Hepatocyte (in vitro differentiated cells): ENCODE measurements at regions not wholly inside any gene's neighbourhood (a gene's known extent, or its start where the extent isn't known, plus 50 kb on each side); places are given as distances from the start of the nearest gene placed in this dataset.

Experiments used
- DNase-seq: peaks from one replicate; pipeline ENCODE4 v3.0.0-alpha.2; 2016; ENCODE audit warnings: low spot score
- H2AFZ ChIP-seq: fragments of 200-600 bp; sonication (generic); 2 replicates; pipeline ENCODE4 v1.6.0; 2016; ENCODE audit warnings: antibody characterized with exemption, mild to moderate bottlenecking
- H3K27ac ChIP-seq: fragments of 200-600 bp; sonication (generic); 2 replicates; pipeline ENCODE4 v1.5.1; 2016; ENCODE audit warnings: mild to moderate bottlenecking
- H3K27me3 ChIP-seq: fragments of 200-600 bp; sonication (generic); 2 replicates; pipeline ENCODE4 v1.6.1; 2016
- H3K36me3 ChIP-seq: fragments of 200-600 bp; sonication (generic); replicated peaks from 2 replicates; pipeline ENCODE4 v1.5.1; 2016; ENCODE audit warnings: low read depth; ENCODE audit not compliant: insufficient read depth
- H3K4me1 ChIP-seq: fragments of 200-600 bp; sonication (generic); 2 replicates; pipeline ENCODE4 v1.5.1; 2016; ENCODE audit warnings: mild to moderate bottlenecking, moderate library complexity; ENCODE audit not compliant: insufficient read depth
- H3K4me2 ChIP-seq: fragments of 200-600 bp; sonication (generic); 2 replicates; pipeline ENCODE4 v1.6.0; 2016
- H3K4me3 ChIP-seq: fragments of 200-600 bp; sonication (generic); 2 replicates; pipeline ENCODE4 v1.5.1; 2016; ENCODE audit warnings: mild to moderate bottlenecking
- H3K79me2 ChIP-seq: fragments of 200-600 bp; sonication (generic); 2 replicates; pipeline ENCODE4 v1.6.0; 2017; ENCODE audit warnings: mild to moderate bottlenecking
- H3K9me2 ChIP-seq: fragments of 200-600 bp; sonication (generic); replicated peaks from 2 replicates; pipeline ENCODE4 v1.6.0; 2017; ENCODE audit warnings: mild to moderate bottlenecking; ENCODE audit not compliant: insufficient read depth
- H3K9me3 ChIP-seq: fragments of 200-600 bp; sonication (generic); 2 replicates; pipeline ENCODE4 v1.5.1; 2016; ENCODE audit warnings: low read depth, mild to moderate bottlenecking
- H4K20me1 ChIP-seq: fragments of 200-600 bp; sonication (generic); 2 replicates; pipeline ENCODE4 v1.6.0; 2016; ENCODE audit warnings: mild to moderate bottlenecking; ENCODE audit not compliant: insufficient read depth, poor library complexity, severe bottlenecking
- CTCF ChIP-seq: fragments of 200-600 bp; sonication (generic); IDR thresholded peaks from 2 replicates; pipeline ENCODE4 v1.5.1; 2016; ENCODE audit warnings: antibody characterized with exemption, mild to moderate bottlenecking; ENCODE audit not compliant: poor library complexity
- EZH2 ChIP-seq: fragments of 200-600 bp; sonication (generic); IDR thresholded peaks from 2 replicates; pipeline ENCODE4 v1.6.1; 2016; ENCODE audit warnings: antibody characterized with exemption, mild to moderate bottlenecking, borderline replicate concordance
- EZH2phosphoT487 ChIP-seq: fragments of 200-600 bp; sonication (generic); IDR thresholded peaks from one replicate; pipeline ENCODE4 v1.6.1; 2018; ENCODE audit warnings: antibody characterized with exemption, mild to moderate bottlenecking, low read depth, moderate library complexity; ENCODE audit not compliant: unreplicated experiment, severe bottlenecking
- WGBS: methylation state at CpG from one replicate; pipeline ENCODE4 v1.1.6; 2016; ENCODE audit warnings: low lambda C conversion rate; ENCODE audit errors: missing lambda C conversion rate; 5-methylcytosine and 5-hydroxymethylcytosine counted together

- H3K27ac ChIP-seq, result no peak overlapping the region
- H3K79me2 ChIP-seq, result no peaks in the 10 kb centered on the region
- H3K4me3 ChIP-seq, result no peak overlapping the region
- no peaks in the 10 kb centered on the region for H3K9me2 ChIP-seq
- DNase-seq, result peak; percentile 12
- TF ChIP-seq EZH2phosphoT487 (no peak), EZH2 (no peak), CTCF (no peak)
- WGBS, result 70% methylated on average over 4 of the region's 4 CpGs
- H3K9me3 ChIP-seq, result no peaks in the 10 kb centered on the region
- no peaks in the 10 kb centered on the region for H4K20me1 ChIP-seq
- no peak overlapping the region for H3K4me2 ChIP-seq
- no peaks in the 10 kb centered on the region for H3K36me3 ChIP-seq
- no peak overlapping the region for H2AFZ ChIP-seq
- no peaks in the 10 kb centered on the region for H3K27me3 ChIP-seq
- H3K4me1 ChIP-seq, result no peaks in the 10 kb centered on the region
Observed at GRCh38 chr1:88284666-88285366, 399.3 kb upstream of the PKN2 start.

- Histone ChIP-seq H3K4me1 (no peaks in the 10 kb centered on the region), H3K36me3 (no peaks in the 10 kb centered on the region), H2AFZ (no peak overlapping the region), H3K4me3 (no peak overlapping the region), H3K79me2 (no peaks in the 10 kb centered on the region), H4K20me1 (no peaks in the 10 kb centered on the region), H3K9me3 (no peaks in the 10 kb centered on the region), H3K27ac (no peak overlapping the region), H3K9me2 (no peaks in the 10 kb centered on the region), H3K4me2 (no peak overlapping the region), H3K27me3 (no peaks in the 10 kb centered on the region)
- 94% methylated on average over 1 of the region's 1 CpG for WGBS
- TF ChIP-seq EZH2phosphoT487, result no peak
- TF ChIP-seq CTCF, result no peak
- no peak for TF ChIP-seq EZH2
- no peak for DNase-seq
Observed at GRCh38 chr1:88286716-88287115, 397.4 kb upstream of the PKN2 start.

GRCh38 chr1:88288571-88288970 lies 395.5 kb upstream of the PKN2 start:
- H3K9me3 ChIP-seq, result no peaks in the 10 kb centered on the region
- H3K27me3 ChIP-seq, result no peaks in the 10 kb centered on the region
- 77% methylated on average over 2 of the region's 2 CpGs for WGBS
- TF ChIP-seq EZH2, result no peak
- TF ChIP-seq EZH2phosphoT487, result no peak
- no peak for TF ChIP-seq CTCF
- no peak overlapping the region for H3K4me3 ChIP-seq
- H2AFZ ChIP-seq, result no peak overlapping the region
- H4K20me1 ChIP-seq, result no peaks in the 10 kb centered on the region
- H3K9me2 ChIP-seq, result no peaks in the 10 kb centered on the region
- DNase-seq, result no peak
- H3K36me3 ChIP-seq, result no peaks in the 10 kb centered on the region
- H3K4me1 ChIP-seq, result no peaks in the 10 kb centered on the region
- H3K79me2 ChIP-seq, result no peaks in the 10 kb centered on the region
- H3K27ac ChIP-seq, result no peak overlapping the region
- no peak overlapping the region for H3K4me2 ChIP-seq
